AG10803 (cell line): ENCODE measurements at regions not wholly inside any gene's neighbourhood (a gene's known extent, or its start where the extent isn't known, plus 50 kb on each side); places are given as distances from the start of the nearest gene placed in this dataset.

Experiments used
- DNase-seq: peaks from one replicate; pipeline ENCODE4 v3.0.0; 2010; ENCODE audit warnings: low read depth
- H3K4me3 ChIP-seq: 2 replicates; pipeline ENCODE4 v1.5.1; 2011; ENCODE audit warnings: mild to moderate bottlenecking, low read length, control low read depth
- TF ChIP-seq, protein P1 (sequence below): conservative IDR thresholded peaks from 2 replicates; pipeline ENCODE4 v1.5.1; 2011; ENCODE audit warnings: mild to moderate bottlenecking, low read length, control low read depth, inconsistent platforms

DNA sequence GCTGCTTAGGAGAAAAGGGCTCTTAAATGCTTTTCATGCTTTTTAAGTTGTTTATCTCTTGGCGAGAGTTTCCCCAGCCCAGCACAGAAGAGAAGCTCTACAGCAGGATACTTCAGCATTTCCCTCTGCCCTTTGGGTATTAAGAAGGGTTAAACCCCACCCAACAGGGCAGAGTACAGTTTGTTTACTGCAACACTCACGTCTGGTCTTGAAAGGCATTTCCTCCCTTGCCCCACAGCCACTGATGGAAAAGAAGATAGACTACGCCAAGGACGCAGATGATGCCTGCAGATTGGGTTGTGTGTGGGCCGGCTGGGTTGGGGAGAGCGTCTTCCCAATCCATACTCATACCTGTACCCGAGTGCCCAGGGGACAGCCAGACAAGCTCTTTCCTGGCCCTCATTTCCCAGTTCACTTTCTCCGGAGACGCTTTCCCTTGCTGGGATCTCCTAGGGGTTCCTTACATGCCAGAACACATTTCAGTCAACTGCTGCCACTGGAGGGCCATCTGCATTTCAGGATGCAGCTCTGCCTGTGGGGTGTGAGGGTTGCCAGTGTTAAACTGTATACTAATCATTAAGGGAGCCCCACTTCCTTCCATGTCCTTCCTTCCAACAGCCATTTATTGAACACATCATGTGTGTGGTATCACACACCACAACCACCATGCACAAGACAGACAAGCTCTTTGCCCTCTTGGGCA is 96.5 kb upstream of the DHX15 start:
- no peak for DNase-seq
- TF ChIP-seq, protein P1, sequence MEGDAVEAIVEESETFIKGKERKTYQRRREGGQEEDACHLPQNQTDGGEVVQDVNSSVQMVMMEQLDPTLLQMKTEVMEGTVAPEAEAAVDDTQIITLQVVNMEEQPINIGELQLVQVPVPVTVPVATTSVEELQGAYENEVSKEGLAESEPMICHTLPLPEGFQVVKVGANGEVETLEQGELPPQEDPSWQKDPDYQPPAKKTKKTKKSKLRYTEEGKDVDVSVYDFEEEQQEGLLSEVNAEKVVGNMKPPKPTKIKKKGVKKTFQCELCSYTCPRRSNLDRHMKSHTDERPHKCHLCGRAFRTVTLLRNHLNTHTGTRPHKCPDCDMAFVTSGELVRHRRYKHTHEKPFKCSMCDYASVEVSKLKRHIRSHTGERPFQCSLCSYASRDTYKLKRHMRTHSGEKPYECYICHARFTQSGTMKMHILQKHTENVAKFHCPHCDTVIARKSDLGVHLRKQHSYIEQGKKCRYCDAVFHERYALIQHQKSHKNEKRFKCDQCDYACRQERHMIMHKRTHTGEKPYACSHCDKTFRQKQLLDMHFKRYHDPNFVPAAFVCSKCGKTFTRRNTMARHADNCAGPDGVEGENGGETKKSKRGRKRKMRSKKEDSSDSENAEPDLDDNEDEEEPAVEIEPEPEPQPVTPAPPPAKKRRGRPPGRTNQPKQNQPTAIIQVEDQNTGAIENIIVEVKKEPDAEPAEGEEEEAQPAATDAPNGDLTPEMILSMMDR = no peak
- no peak overlapping the region for H3K4me3 ChIP-seq

DNA sequence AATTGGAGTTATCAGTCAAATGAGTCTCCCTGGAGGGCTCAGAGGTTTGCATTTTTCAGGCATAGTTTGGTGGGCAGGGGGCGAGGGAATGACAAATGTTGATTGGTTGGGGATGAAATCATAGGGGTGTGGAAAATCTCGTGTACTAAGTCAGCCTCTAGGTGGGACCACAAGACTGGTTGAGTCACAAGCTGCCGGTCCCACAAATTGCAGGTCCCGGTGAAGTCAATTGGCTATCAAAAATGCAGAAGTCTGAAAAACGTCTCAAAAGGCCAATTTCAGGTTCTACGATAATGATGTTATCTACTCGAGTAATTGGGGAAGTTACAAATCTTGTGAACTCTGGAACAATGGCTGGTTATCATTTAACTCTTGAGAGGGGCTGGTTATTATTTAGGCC is 98.8 kb upstream of the DHX15 start:
- DNase-seq = no peak
- no peak overlapping the region for H3K4me3 ChIP-seq
- TF ChIP-seq, protein P1 = 0 out of 2 replicates have a peak, but pooled peaks have one; percentile 16

DNA sequence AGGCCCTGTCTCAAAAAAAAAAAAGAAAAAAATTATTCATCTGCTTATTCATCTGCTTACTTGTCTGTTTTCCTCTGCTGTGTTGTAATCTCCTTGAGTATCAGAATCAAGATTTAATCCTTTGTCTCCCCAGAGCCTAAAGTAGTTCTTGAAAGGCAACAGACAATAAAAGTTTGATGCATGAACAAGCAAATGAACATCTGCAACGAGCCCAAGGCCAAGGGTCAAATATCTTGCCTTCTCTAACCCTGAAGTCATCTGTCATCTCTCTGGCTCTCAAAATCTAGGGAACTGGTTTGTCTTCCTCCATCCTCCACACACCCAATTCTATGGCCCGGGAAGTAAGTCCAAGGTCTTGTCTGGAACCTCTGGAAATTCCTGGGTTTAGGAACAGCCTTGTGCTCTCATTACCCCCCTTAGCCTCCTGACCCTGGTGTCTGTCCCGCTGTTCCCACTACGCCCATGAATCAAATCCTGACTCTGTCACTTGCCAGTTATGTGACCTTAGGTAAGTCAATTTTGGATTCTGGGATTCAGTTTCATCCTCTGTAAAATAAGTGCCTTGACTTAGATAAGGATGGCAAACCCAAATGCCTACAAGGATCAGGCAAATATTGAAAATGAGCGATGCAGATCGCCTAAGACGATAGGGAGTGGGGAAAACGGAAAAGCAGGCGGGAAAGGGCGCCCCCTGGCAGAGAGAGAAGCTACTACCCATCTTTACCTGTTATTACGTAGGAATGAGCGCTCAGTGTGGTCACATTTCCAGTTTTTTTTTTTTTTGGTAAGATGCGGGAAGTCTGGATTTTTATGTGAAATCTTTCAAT is 102.7 kb upstream of the DHX15 start:
- H3K4me3 ChIP-seq = no peak overlapping the region
- DNase-seq = peak; percentile 8

DNA sequence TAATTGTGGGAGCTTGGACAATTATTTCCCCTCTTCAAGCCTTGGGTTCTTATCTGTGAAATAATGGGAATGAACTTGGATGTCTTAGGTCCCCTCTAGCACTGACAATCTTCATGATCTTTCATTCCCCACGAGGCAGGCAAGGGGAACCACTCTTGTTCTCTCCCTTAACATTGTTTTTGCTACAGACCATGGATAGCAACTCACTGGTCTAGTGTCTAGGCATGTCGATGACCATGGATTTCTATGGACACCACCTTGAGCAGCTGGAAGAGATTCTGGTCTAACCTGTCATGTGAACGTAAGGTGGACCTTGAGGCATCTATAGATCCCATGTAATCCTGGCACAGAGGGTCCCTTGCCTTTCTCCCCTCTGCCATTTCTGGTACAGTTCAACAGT is 104.1 kb upstream of the DHX15 start:
- TF ChIP-seq, protein P1 = no peak

More for the DNA sequence above, 102.7 kb upstream of the DHX15 start:
- TF ChIP-seq, protein P1 = peak; percentile 32

DNA sequence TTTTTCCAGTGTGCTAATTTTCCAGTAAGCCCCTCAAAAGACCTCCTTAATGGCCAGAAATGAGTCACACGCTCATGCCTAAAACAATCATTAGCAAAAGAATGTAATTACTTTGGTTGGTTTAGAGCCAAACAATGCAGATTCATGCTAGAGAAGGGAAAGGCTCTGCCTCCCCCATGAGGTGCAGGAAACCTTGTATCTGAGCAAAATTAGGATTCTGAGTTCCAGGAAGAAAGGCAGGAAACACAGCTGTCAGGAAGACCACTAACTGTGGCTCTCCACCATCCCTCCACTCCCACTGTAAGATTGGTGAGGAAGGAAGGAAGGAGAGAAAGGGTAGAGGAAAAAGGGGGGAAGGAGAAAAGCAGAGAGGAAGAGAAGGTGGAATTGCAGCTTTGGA is 104.9 kb upstream of the DHX15 start:
- no peak overlapping the region for H3K4me3 ChIP-seq
- TF ChIP-seq, protein P1 = no peak
- DNase-seq = no peak

More for the DNA sequence above, 104.1 kb upstream of the DHX15 start:
- no peak overlapping the region for H3K4me3 ChIP-seq
- no peak for DNase-seq

DNA sequence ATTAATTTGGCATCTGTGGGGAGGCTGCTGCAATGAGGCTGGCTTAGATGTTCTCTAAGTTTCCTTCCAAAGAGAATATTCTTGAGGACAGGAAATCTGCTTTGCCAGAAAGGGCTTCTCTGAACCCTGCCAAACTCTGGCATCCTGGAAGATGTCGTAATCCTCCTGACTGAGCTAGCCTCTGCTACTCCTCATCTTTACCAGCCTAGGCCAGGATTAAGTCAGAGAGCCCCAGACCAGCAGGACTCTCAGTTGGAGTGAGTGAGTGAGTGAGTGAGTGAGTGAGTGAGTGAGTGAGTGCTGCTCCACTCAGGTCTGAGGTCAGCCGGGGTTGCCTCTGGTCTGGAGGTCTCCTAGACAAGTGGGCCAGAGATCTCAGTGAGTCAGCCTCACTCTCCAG is 104.9 kb upstream of the SOD3 start:
- no peak overlapping the region for H3K4me3 ChIP-seq
- DNase-seq = peak; percentile 72
- TF ChIP-seq, protein P1 = no peak
